OCI-LY1 (cell line): ENCODE measurements at regions not wholly inside any gene's neighbourhood (a gene's known extent, or its start where the extent isn't known, plus 50 kb on each side); places are given as distances from the start of the nearest gene placed in this dataset.

Experiments
- H2AFZ ChIP-seq: fragments of 200-600 bp; sonication (generic), shearing (Covaris generic); 2 replicates; pipeline ENCODE4 v1.6.0; 2014; ENCODE audit warnings: antibody characterized with exemption, mild to moderate bottlenecking, low read length
- H3F3A ChIP-seq: fragments of 200-600 bp; sonication (generic), shearing (Covaris generic); 2 replicates; pipeline ENCODE4 v1.6.0; 2014; ENCODE audit warnings: mild to moderate bottlenecking, antibody characterized with exemption, low read length, moderate library complexity; ENCODE audit not compliant: insufficient read depth
- H3K27ac ChIP-seq: fragments of 200-600 bp; sonication (generic); 2 replicates; pipeline ENCODE4 v1.5.1; 2014; ENCODE audit warnings: low read length, mixed run types, mild to moderate bottlenecking, low read depth; ENCODE audit not compliant: poor library complexity, severe bottlenecking
- H3K27me3 ChIP-seq: fragments of 200-600 bp; sonication (generic); 2 replicates; pipeline ENCODE4 v1.6.0; 2014; ENCODE audit warnings: antibody characterized with exemption, mild to moderate bottlenecking, low read length, moderate library complexity; ENCODE audit not compliant: insufficient read depth
- H3K36me3 ChIP-seq: fragments of 200-600 bp; sonication (generic); 2 replicates; pipeline ENCODE4 v1.6.1; 2014; ENCODE audit warnings: mild to moderate bottlenecking, antibody characterized with exemption, low read length, moderate library complexity, mixed read lengths; ENCODE audit not compliant: insufficient read depth
- H3K4me1 ChIP-seq: fragments of 200-600 bp; sonication (generic); 2 replicates; pipeline ENCODE4 v1.5.1; 2014; ENCODE audit warnings: mild to moderate bottlenecking, low read length, moderate library complexity; ENCODE audit not compliant: insufficient read depth, severe bottlenecking
- H3K4me2 ChIP-seq: fragments of 200-600 bp; sonication (generic), shearing (Covaris generic); 2 replicates; pipeline ENCODE4 v1.6.1; 2014; ENCODE audit warnings: low read length
- H3K4me3 ChIP-seq: fragments of 200-600 bp; sonication (generic); 2 replicates; pipeline ENCODE4 v1.5.1; 2014; ENCODE audit warnings: low read length, low read depth, mild to moderate bottlenecking, mixed read lengths; ENCODE audit not compliant: poor library complexity, severe bottlenecking
- H3K79me2 ChIP-seq: fragments of 200-600 bp; shearing (Covaris generic); 2 replicates; pipeline ENCODE4 v1.6.1; 2016; ENCODE audit warnings: mixed run types, low read length, mixed read lengths; ENCODE audit not compliant: insufficient read depth
- H3K9ac ChIP-seq: fragments of 200-600 bp; sonication (generic), shearing (Covaris generic); 2 replicates; pipeline ENCODE4 v1.6.1; 2014; ENCODE audit warnings: mild to moderate bottlenecking, low read length, mixed read lengths
- H3K9me2 ChIP-seq: fragments of 200-600 bp; sonication (generic), shearing (Covaris generic); 2 replicates; pipeline ENCODE4 v1.6.1; 2014; ENCODE audit warnings: low read depth, mild to moderate bottlenecking, low read length, mixed read lengths
- H3K9me3 ChIP-seq: fragments of 200-600 bp; shearing (Covaris generic); 2 replicates; pipeline ENCODE4 v1.6.1; 2014; ENCODE audit warnings: low read length, mixed read lengths
- H4K20me1 ChIP-seq: fragments of 200-600 bp; sonication (generic), shearing (Covaris generic); 2 replicates; pipeline ENCODE4 v1.6.0; 2016; ENCODE audit warnings: mild to moderate bottlenecking, low read length; ENCODE audit not compliant: insufficient read depth
- CTCF ChIP-seq: fragments of 200-600 bp; sonication (generic), shearing (Covaris generic); IDR thresholded peaks from 2 replicates; pipeline ENCODE4 v1.5.1; 2017; ENCODE audit warnings: mild to moderate bottlenecking, antibody characterized with exemption, low read length, moderate library complexity, mixed read lengths
- EZH2 ChIP-seq: fragments of 200-600 bp; sonication (generic), shearing (Covaris generic); IDR thresholded peaks from 2 replicates; pipeline ENCODE4 v1.8.0; 2017; ENCODE audit warnings: borderline replicate concordance, mixed run types, mild to moderate bottlenecking, antibody characterized with exemption, low read length, moderate library complexity, mixed read lengths

GRCh38 chr5:4700871-4701270 lies 439.3 kb upstream of the ADAMTS16 start:
- Histone ChIP-seq H3K79me2 (no peaks in the 10 kb centered on the region), H3K4me2 (peak overlapping the region; percentile 19; the same call in 1 of the 2 replicates), H3F3A (no peaks in the 10 kb centered on the region), H3K36me3 (no peaks in the 10 kb centered on the region), H3K27ac (peak overlapping the region; percentile 76), H3K9me2 (no peaks in the 10 kb centered on the region), H2AFZ (0 out of 2 replicates have a peak overlapping the region, but pooled peaks have one; percentile 7), H3K4me3 (no peak overlapping the region), H3K27me3 (no peaks in the 10 kb centered on the region), H3K9me3 (no peaks in the 10 kb centered on the region), H4K20me1 (no peaks in the 10 kb centered on the region), H3K9ac (peak overlapping the region; percentile 45), H3K4me1 (peaks cover 56% of the 10 kb centered on the region)
- no peak for TF ChIP-seq CTCF
- TF ChIP-seq EZH2 = no peak

- peaks cover 60% of the 10 kb centered on the region for H3K4me1 ChIP-seq
- no peak overlapping the region for H2AFZ ChIP-seq
- no peaks in the 10 kb centered on the region for H3K36me3 ChIP-seq
- no peaks in the 10 kb centered on the region for H3F3A ChIP-seq
- H3K27ac ChIP-seq = no peak overlapping the region
- H3K9me2 ChIP-seq = no peaks in the 10 kb centered on the region
- no peak overlapping the region for H3K4me3 ChIP-seq
- H3K27me3 ChIP-seq = no peaks in the 10 kb centered on the region
- H3K9ac ChIP-seq = no peak overlapping the region
- no peaks in the 10 kb centered on the region; the same call in 1 of the 2 replicates for H3K9me3 ChIP-seq
- H3K79me2 ChIP-seq = no peaks in the 10 kb centered on the region
- no peaks in the 10 kb centered on the region for H4K20me1 ChIP-seq
- no peak for TF ChIP-seq EZH2
- TF ChIP-seq CTCF = no peak
- H3K4me2 ChIP-seq = no peak overlapping the region
Measured at GRCh38 chr5:4703931-4704458, 436.1 kb upstream of the ADAMTS16 start.

DNA sequence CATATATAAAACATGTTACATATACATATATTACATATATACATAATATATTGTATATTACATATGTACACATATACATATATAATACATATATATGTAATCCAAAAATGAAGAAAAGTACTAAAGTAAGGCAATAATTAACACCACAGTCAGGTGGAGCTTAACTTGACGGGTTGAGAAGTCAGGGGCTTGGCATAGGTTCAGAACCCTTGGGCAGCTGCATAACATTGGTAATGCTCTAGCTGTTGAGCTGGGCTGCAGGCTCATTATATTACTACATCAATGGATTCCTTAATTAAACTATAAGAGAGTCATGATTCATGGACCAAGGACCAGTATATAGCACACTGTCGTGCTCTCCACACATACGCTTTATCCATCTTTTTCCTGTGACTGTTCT lies 435.2 kb upstream of the ADAMTS16 start:
- H3K4me1 ChIP-seq = peaks cover 60% of the 10 kb centered on the region
- H3K4me3 ChIP-seq = no peak overlapping the region
- no peaks in the 10 kb centered on the region for H3F3A ChIP-seq
- TF ChIP-seq EZH2 (no peak), CTCF (no peak)
- no peak overlapping the region for H3K9ac ChIP-seq
- no peak overlapping the region for H3K4me2 ChIP-seq
- H3K36me3 ChIP-seq = no peaks in the 10 kb centered on the region
- H3K27ac ChIP-seq = peak overlapping the region; percentile 12
- no peaks in the 10 kb centered on the region; the same call in 1 of the 2 replicates for H3K9me3 ChIP-seq
- no peaks in the 10 kb centered on the region for H3K79me2 ChIP-seq
- H2AFZ ChIP-seq = no peak overlapping the region
- H3K9me2 ChIP-seq = no peaks in the 10 kb centered on the region
- H4K20me1 ChIP-seq = no peaks in the 10 kb centered on the region
- no peaks in the 10 kb centered on the region for H3K27me3 ChIP-seq
